PC-3 (cell line): ENCODE measurements at regions not wholly inside any gene's neighbourhood (a gene's known extent, or its start where the extent isn't known, plus 50 kb on each side); places are given as distances from the start of the nearest gene placed in this dataset.

ENCODE experiments used
- ATAC-seq: fragments of 200-7000 bp; cut with Tn5 transposase; 2 replicates; pipeline ENCODE4 v1.9.1; 2020; ENCODE audit warnings: mild to moderate bottlenecking, moderate library complexity
- BruUV-seq: library from RNA; stranded (reverse); fragments of 400-500 nt; replicated peaks from 2 replicates; lab custom pipeline; 2021; lab: Mats Ljungman, UMichigan
- CTCF ChIA-PET: fragments of 300-600 bp; sonication (Branson Sonifier 250); formaldehyde crosslinking; loops from one replicate; lab custom pipeline; 2022; ENCODE audit warnings: antibody characterized with exemption; lab: Charles Lee
- POLR2A ChIA-PET: fragments of 300-600 bp; sonication (Branson Sonifier 250); formaldehyde crosslinking; loops from one replicate; lab custom pipeline; 2022; ENCODE audit warnings: antibody characterized with exemption; ENCODE audit not compliant: unreplicated experiment; lab: Charles Lee
- DNase-seq: peaks from one replicate; pipeline ENCODE4 v3.0.0-alpha.2; 2015
- H2AFZ ChIP-seq: fragments of 300-600 bp; sonication (generic); 2 replicates; pipeline ENCODE4 v1.6.0; 2016; ENCODE audit warnings: antibody characterized with exemption, low read length
- H3F3A ChIP-seq: fragments of 300-600 bp; sonication (generic); one replicate; pipeline ENCODE4 v1.6.0; 2017; ENCODE audit warnings: antibody characterized with exemption, low read length, control low read depth, mild to moderate bottlenecking; ENCODE audit not compliant: unreplicated experiment
- H3K27ac ChIP-seq: fragments of 300-600 bp; sonication (generic); 2 replicates; pipeline ENCODE4 v1.5.1; 2016; ENCODE audit warnings: mild to moderate bottlenecking, low read length
- H3K27me3 ChIP-seq: fragments of 300-600 bp; sonication (generic); 2 replicates; pipeline ENCODE4 v1.6.1; 2016; ENCODE audit warnings: low read length, mixed read lengths
- H3K36me3 ChIP-seq: fragments of 300-600 bp; sonication (generic); 2 replicates; pipeline ENCODE4 v1.6.1; 2016; ENCODE audit warnings: low read depth, mixed run types, low read length, mixed read lengths
- H3K4me1 ChIP-seq: fragments of 300-600 bp; sonication (generic); 2 replicates; pipeline ENCODE4 v1.5.1; 2016; ENCODE audit warnings: low read length; ENCODE audit not compliant: insufficient read depth
- H3K4me2 ChIP-seq: fragments of 300-600 bp; sonication (generic); 2 replicates; pipeline ENCODE4 v1.6.0; 2016; ENCODE audit warnings: low read length
- H3K4me3 ChIP-seq: fragments of 300-600 bp; sonication (generic); 2 replicates; pipeline ENCODE4 v1.5.1; 2016; ENCODE audit warnings: mild to moderate bottlenecking, low read length, mixed read lengths
- H3K79me2 ChIP-seq: fragments of 300-600 bp; sonication (generic); 2 replicates; pipeline ENCODE4 v1.6.1; 2017; ENCODE audit warnings: low read length, mixed read lengths
- H3K9ac ChIP-seq: fragments of 300-600 bp; sonication (generic); 2 replicates; pipeline ENCODE4 v1.6.0; 2016; ENCODE audit warnings: mild to moderate bottlenecking, low read length
- H3K9me2 ChIP-seq: fragments of 300-600 bp; sonication (generic); replicated peaks from 2 replicates; pipeline ENCODE4 v1.6.1; 2016; ENCODE audit warnings: mixed run types, low read length, mixed read lengths
- H3K9me3 ChIP-seq: fragments of 300-600 bp; sonication (generic); 2 replicates; pipeline ENCODE4 v1.6.1; 2016; ENCODE audit warnings: low read length, mixed read lengths
- H4K20me1 ChIP-seq: fragments of 300-600 bp; sonication (generic); 2 replicates; pipeline ENCODE4 v1.6.1; 2016; ENCODE audit warnings: low read length, mixed read lengths
- CTCF ChIP-seq: fragments of 300-600 bp; sonication (generic); conservative IDR thresholded peaks from 2 replicates; pipeline ENCODE4 v1.5.1; 2017; ENCODE audit warnings: antibody characterized with exemption, low read depth, mild to moderate bottlenecking, low read length
- EZH2 ChIP-seq: fragments of 300-600 bp; sonication (generic); IDR thresholded peaks from one replicate; pipeline ENCODE4 v1.6.1; 2017; ENCODE audit warnings: antibody characterized with exemption, mild to moderate bottlenecking, low read length; ENCODE audit not compliant: unreplicated experiment
- EZH2phosphoT487 ChIP-seq: fragments of 300-600 bp; sonication (generic); IDR thresholded peaks from 2 replicates; pipeline ENCODE4 v1.6.1; 2018; ENCODE audit warnings: mild to moderate bottlenecking, antibody characterized with exemption, low read length, borderline replicate concordance
- intact Hi-C: fragments of 100-400 bp; cut with micrococcal nuclease; formaldehyde crosslinking; loops from 2 replicates; pipeline ENCODE4 v1.9.0; 2023

- Histone ChIP-seq H3K4me3 (no peak overlapping the region), H3K4me1 (no peaks in the 10 kb centered on the region), H3K79me2 (no peaks in the 10 kb centered on the region), H3K27me3 (no peaks in the 10 kb centered on the region), H3K9ac (no peak overlapping the region), H3F3A (no peaks in the 10 kb centered on the region), H3K36me3 (no peaks in the 10 kb centered on the region), H3K9me3 (no peaks in the 10 kb centered on the region), H4K20me1 (no peaks in the 10 kb centered on the region), H3K27ac (no peak overlapping the region), H3K9me2 (no peaks in the 10 kb centered on the region), H3K4me2 (no peak overlapping the region), H2AFZ (no peak overlapping the region)
- CTCF ChIA-PET: no interaction called here
- ATAC-seq: no peak
- intact Hi-C loops: no loop called here
- POLR2A ChIA-PET: no interaction called here
- BruUV-seq: no TSS peak
- no peak for DNase-seq
- TF ChIP-seq EZH2 (no peak), CTCF (no peak), EZH2phosphoT487 (no peak)
These were observed 2141.6 kb upstream of the C9orf72 start for GRCh38 chr9:29714860-29715259.

GRCh38 chr9:29717631-29718030, 2144.3 kb upstream of the C9orf72 start:
- intact Hi-C loops: no loop called here
- no peaks in the 10 kb centered on the region for H3K79me2 ChIP-seq
- H4K20me1 ChIP-seq: no peaks in the 10 kb centered on the region
- ChIA-PET POLR2A (no interaction called here), CTCF (no interaction called here)
- no peaks in the 10 kb centered on the region for H3K36me3 ChIP-seq
- ATAC-seq (no peak), DNase-seq (no peak)
- H3K27ac ChIP-seq: no peak overlapping the region
- no peaks in the 10 kb centered on the region for H3F3A ChIP-seq
- no peaks in the 10 kb centered on the region for H3K27me3 ChIP-seq
- H3K4me2 ChIP-seq: no peak overlapping the region
- H3K9ac ChIP-seq: no peak overlapping the region
- TF ChIP-seq CTCF (no peak), EZH2phosphoT487 (no peak), EZH2 (no peak)
- no peak overlapping the region for H2AFZ ChIP-seq
- H3K9me2 ChIP-seq: no peaks in the 10 kb centered on the region
- no peak overlapping the region for H3K4me3 ChIP-seq
- no peaks in the 10 kb centered on the region for H3K4me1 ChIP-seq
- H3K9me3 ChIP-seq: no peaks in the 10 kb centered on the region
- BruUV-seq: no TSS peak

GRCh38 chr9:29730163-29730562, 2156.9 kb upstream of the C9orf72 start:
- BruUV-seq: no TSS peak
- ATAC-seq: no peak

More at GRCh38 chr9:29730163-29730562, 2156.9 kb upstream of the C9orf72 start:
- Histone ChIP-seq H3K4me1 (no peaks in the 10 kb centered on the region), H3K4me2 (no peak overlapping the region), H3K9me3 (no peaks in the 10 kb centered on the region), H4K20me1 (no peaks in the 10 kb centered on the region), H3F3A (no peaks in the 10 kb centered on the region), H3K27me3 (no peaks in the 10 kb centered on the region), H3K9me2 (no peaks in the 10 kb centered on the region), H3K4me3 (no peak overlapping the region), H2AFZ (no peak overlapping the region), H3K27ac (no peak overlapping the region), H3K9ac (no peak overlapping the region), H3K79me2 (no peaks in the 10 kb centered on the region), H3K36me3 (no peaks in the 10 kb centered on the region)
- ChIA-PET CTCF (no interaction called here), POLR2A (no interaction called here)
- intact Hi-C loops: no loop called here
- DNase-seq: no peak
- no peak for TF ChIP-seq EZH2
- no peak for TF ChIP-seq EZH2phosphoT487
- no peak for TF ChIP-seq CTCF
